ENCODE measurements at regions not wholly inside any gene's neighbourhood (a gene's known extent, or its start where the extent isn't known, plus 50 kb on each side); places are given as distances from the start of the nearest gene placed in this dataset.

GRCh38 chr4:32032136-32032672 lies 1312.0 kb downstream of the PCDH7 start:
- no peak for DNase-seq (ENCODE audit: low read depth)

- no peak for DNase-seq (ENCODE audit: low read depth)
Observed at GRCh38 chr4:32037399-32037798, 1317.2 kb downstream of the PCDH7 start.

- DNase-seq (ENCODE audit: low read depth), result no peak
Observed at GRCh38 chr4:32042486-32043247, 1322.5 kb downstream of the PCDH7 start.

GRCh38 chr4:32043248-32043633 lies 1323.1 kb downstream of the PCDH7 start:
- no peak for DNase-seq (ENCODE audit: low read depth)

- DNase-seq (ENCODE audit: low read depth), result peak; percentile 18
Observed at GRCh38 chr4:32061916-32062315, 1341.7 kb downstream of the PCDH7 start.

GRCh38 chr4:32073542-32073941 lies 1353.4 kb downstream of the PCDH7 start:
- DNase-seq (ENCODE audit: low read depth), result no peak

- peak; percentile 79 for DNase-seq (ENCODE audit: low read depth)
Observed at GRCh38 chr4:32087211-32087610, 1367.0 kb downstream of the PCDH7 start.

GRCh38 chr4:32094987-32095386 lies 1374.8 kb downstream of the PCDH7 start:
- no peak for DNase-seq (ENCODE audit: low read depth)

- DNase-seq (ENCODE audit: low read depth), result no peak
Observed at GRCh38 chr4:32102896-32103295, 1382.7 kb downstream of the PCDH7 start.

- peak; percentile 18 for DNase-seq (ENCODE audit: low read depth)
Observed at GRCh38 chr4:32106767-32107166, 1386.6 kb downstream of the PCDH7 start.

- no peak for DNase-seq (ENCODE audit: low read depth)
Observed at GRCh38 chr4:32112891-32113290, 1392.7 kb downstream of the PCDH7 start.

GRCh38 chr4:32117693-32118092 lies 1397.5 kb downstream of the PCDH7 start:
- no peak for DNase-seq (ENCODE audit: low read depth)

- no peak for DNase-seq (ENCODE audit: low read depth)
Observed at GRCh38 chr4:32119907-32120306, 1399.7 kb downstream of the PCDH7 start.

- DNase-seq (ENCODE audit: low read depth), result no peak
Observed at GRCh38 chr4:32128549-32128948, 1408.4 kb downstream of the PCDH7 start.

GRCh38 chr4:32129967-32130366 lies 1409.8 kb downstream of the PCDH7 start:
- DNase-seq (ENCODE audit: low read depth), result no peak

- DNase-seq (ENCODE audit: low read depth), result no peak
Observed at GRCh38 chr4:32133141-32133540, 1413.0 kb downstream of the PCDH7 start.

- DNase-seq (ENCODE audit: low read depth), result no peak
Observed at GRCh38 chr4:32133734-32134133, 1413.6 kb downstream of the PCDH7 start.

GRCh38 chr4:32135642-32136041 lies 1415.5 kb downstream of the PCDH7 start:
- peak; percentile 5 for DNase-seq (ENCODE audit: low read depth)

GRCh38 chr4:32136081-32136787 lies 1416.1 kb downstream of the PCDH7 start:
- DNase-seq (ENCODE audit: low read depth), result no peak

GRCh38 chr4:32140636-32141035 lies 1420.5 kb downstream of the PCDH7 start:
- DNase-seq (ENCODE audit: low read depth), result peak; percentile 95

GRCh38 chr4:32142075-32142474 lies 1421.9 kb downstream of the PCDH7 start:
- DNase-seq (ENCODE audit: low read depth), result no peak

GRCh38 chr4:32145987-32146386 lies 1425.8 kb downstream of the PCDH7 start:
- DNase-seq (ENCODE audit: low read depth), result no peak

- no peak for DNase-seq (ENCODE audit: low read depth)
Observed at GRCh38 chr4:32147446-32148085, 1427.4 kb downstream of the PCDH7 start.
